ENCODE measurements at regions not wholly inside any gene's neighbourhood (a gene's known extent, or its start where the extent isn't known, plus 50 kb on each side); places are given as distances from the start of the nearest gene placed in this dataset.
A peak's percentile ranks its signal among the peaks of the same experiment; 100 is the strongest.

GRCh38 chr1:88141499-88142074 is 542.5 kb upstream of the PKN2 start:
- no peak for DNase-seq (ENCODE audit: low read depth in 2 of 2)

- DNase-seq (ENCODE audit: low read depth in 2 of 2), result no peak
These were observed 538.3 kb upstream of the PKN2 start for GRCh38 chr1:88145752-88146151.

DNA sequence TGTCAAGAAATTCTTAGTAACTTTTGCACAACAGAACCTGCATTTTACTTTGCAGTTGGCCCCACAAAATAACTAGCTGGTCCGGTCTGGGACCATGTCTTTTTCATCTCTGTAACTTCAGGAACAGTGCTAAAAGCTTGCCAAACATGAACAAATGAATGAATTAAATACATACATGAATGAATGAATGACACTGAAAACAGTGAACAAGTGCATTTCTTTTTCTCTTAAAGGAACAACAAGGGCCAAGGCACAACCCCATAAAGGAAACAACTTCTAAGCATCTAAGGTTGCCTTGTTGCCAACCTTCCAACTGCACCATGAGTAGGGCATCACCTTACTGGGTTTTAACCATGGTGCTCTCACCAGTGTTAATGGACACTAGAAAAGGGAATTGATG is 534.4 kb upstream of the PKN2 start:
- no peak for DNase-seq (ENCODE audit: low read depth in 2 of 2)

- no peak for DNase-seq (ENCODE audit: low read depth in 2 of 2)
These were observed 533.7 kb upstream of the PKN2 start for GRCh38 chr1:88150330-88150729.

GRCh38 chr1:88163187-88163586 is 520.9 kb upstream of the PKN2 start:
- DNase-seq (ENCODE audit: low read depth in 2 of 2), result no peak

DNA sequence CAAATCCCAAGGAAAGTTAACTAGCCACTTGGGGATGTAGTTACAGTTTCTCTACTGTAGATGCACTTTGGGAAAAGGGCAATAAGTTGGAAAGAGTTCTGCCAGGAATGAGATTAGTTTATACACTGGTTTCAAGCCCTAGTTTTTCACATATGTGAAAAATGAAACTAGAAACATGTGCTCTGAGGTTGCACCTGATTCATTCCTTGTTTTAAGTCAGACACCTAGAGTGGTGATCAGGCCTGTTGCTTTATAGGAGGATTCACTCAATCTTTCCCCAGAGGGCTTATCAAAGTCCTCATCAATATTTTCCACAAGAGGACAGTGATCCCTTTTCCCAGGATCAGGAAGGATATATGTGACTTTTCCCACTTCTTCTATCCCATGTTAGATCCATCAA is 515.9 kb upstream of the PKN2 start:
- DNase-seq (ENCODE audit: low read depth in 2 of 2), result no peak

GRCh38 chr1:88169139-88169538 is 514.9 kb upstream of the PKN2 start:
- DNase-seq (ENCODE audit: low read depth in 2 of 2), result no peak

GRCh38 chr1:88169939-88170338 is 514.1 kb upstream of the PKN2 start:
- no peak for DNase-seq (ENCODE audit: low read depth in 2 of 2)

DNA sequence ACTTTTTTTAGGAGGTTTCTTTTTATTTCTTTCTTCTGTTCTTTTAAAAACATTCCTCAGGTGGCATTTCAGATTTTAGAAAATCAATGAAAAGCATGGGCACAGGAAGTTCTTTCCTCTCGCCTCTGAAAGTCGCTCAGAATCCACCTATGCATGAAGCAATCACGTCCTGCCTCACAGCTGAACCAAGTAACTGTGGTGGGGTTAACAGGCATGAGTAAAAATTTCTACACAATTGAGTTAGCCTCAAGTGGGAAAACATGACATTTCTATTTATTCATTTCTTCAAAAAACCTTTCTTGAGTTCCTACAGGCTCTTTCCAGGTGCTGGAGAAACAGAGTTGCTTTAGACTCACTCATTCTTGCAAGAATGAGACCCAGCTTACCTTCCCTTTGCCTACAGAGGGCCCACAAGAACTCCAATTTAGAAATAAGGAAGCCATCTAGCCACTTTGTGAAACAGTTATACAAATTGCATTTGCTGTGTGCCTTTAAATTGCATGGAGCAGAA is 508.9 kb upstream of the PKN2 start:
- no peak for DNase-seq (ENCODE audit: low read depth in 2 of 2)

- DNase-seq (ENCODE audit: low read depth in 2 of 2), result no peak
These were observed 508.3 kb upstream of the PKN2 start for GRCh38 chr1:88175631-88176226.

DNA sequence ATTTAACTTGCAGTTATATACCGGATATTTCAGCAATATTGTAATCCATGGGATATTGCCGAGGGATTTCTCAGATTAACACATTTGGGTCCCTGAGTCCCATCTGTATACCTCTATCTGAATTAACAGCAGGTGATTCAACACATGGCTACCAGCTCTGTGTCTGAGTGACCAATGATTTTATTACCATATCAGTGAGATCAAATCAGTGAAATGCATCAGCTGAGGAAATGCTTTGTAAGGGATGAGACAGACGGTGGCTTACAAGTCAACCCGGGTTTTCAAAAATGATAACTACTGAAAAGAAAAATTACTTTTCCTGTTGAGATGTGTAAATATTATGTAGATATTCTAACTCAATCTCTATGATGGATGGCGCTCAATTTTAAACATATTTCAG is 504.1 kb upstream of the PKN2 start:
- DNase-seq (ENCODE audit: low read depth in 2 of 2), result no peak

DNA sequence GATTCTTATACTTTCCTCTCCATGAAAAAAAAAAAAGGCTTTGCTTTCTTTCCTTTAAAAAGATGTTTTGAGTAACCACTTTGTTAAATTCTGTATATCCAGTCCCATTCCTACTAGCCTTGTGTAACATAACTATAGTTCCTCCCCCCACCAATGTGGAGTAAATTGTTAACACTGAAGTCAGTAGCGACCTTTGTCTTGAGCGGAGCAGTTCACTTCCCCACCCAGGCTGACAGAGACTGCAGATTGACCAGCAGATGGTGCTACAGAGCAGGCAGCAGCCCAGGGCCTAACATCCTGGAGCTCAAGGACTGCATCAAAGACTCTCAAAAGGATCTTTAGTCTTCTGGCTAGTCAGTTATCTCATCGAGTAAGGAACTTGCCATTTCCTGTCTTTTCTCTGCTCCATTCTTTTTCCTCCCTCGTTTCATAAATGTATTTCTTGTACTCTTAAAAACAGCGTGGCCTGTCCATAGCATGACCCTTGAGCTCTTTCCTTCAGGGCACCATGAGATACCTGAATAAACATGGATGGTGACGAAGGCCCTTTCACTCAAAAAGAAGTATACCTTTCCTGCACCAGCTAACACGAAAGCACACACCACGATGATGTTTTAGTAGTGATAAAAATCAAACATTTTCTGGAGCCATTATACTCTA is 503.5 kb upstream of the PKN2 start:
- peak; percentile 7 to 10 for DNase-seq (ENCODE audit: low read depth in 2 of 2)

GRCh38 chr1:88186911-88187310 is 497.2 kb upstream of the PKN2 start:
- no peak for DNase-seq (ENCODE audit: low read depth in 2 of 2)

DNA sequence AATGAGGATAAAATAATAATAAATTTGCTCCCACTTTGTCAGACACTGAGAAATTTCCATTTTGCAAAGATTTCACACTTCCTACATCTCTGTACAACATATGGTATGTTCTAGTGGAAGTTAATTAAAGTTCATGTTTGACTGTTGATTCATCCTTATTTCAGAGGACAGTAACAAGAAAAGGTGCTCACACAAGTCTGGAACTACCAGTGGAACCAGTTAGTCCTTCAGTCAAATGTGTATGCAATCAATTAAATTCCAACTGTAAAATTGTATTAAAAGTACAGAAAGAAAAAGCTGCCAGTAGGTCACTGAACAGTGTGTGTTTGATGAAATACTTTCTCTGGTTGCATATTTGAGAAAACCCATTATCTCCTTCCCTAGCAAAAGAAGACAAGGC is 496.0 kb upstream of the PKN2 start:
- DNase-seq (ENCODE audit: low read depth in 2 of 2), result no peak

DNA sequence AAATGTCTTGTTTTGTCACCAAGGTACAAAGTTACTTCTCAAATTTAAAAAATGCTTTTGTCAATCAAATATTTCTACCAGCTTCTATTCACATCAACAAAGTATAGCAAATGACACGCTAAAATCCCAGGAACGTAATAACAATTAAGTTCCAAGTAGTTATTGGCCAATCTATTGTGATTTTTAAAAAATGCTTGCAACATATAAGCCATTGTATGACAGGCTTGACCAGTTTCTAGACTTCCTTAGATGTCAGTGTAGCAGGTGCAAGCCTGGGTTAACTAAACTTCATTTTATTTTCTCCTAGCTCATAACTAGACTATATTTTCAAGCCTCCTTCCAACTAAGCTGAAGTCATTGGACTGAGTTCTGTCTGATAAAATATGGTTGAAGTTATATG is 494.5 kb upstream of the PKN2 start:
- DNase-seq (ENCODE audit: low read depth in 2 of 2), result no peak

GRCh38 chr1:88191917-88192316 is 492.2 kb upstream of the PKN2 start:
- no peak for DNase-seq (ENCODE audit: low read depth in 2 of 2)

DNA sequence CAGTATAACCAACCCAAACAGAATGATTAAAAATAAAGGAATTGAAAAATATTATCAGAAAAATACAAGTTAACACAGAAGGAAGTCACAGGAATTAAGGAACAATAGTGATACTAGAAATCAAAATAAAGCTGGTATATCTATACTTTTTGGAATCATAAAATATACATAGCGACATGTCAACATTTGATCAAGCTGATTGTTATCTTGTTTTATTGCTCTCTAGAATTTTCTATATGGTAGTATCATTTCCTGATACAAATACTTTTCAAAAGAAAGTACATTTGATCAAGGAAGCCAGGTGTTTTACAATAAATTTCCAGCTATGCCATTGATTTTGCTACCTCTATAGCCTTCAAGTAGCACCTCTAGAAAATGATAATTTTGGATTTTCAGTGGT is 489.5 kb upstream of the PKN2 start:
- no peak for DNase-seq (ENCODE audit: low read depth in 2 of 2)

- DNase-seq (ENCODE audit: low read depth in 2 of 2), result no peak
These were observed 483.5 kb upstream of the PKN2 start for GRCh38 chr1:88200545-88200944.

DNA sequence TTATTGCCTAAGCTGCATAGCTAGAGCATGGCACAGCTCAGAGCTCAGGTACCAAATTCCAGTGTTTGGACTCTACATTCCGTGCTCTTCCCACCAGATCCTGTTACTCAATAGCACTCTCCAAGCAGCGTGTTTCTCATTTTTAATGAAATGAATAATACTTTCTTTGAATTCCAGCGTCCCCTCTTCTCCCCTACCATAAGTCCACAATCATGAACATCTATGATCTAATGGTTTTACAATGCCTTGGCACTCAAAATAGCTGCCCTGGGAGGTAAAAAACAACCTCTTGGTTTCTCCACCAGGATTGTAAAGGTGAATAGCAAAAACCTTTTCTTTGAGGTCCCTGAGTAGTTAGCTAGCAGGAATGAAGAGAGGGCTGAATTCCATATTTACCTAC is 480.0 kb upstream of the PKN2 start:
- no peak for DNase-seq (ENCODE audit: low read depth in 2 of 2)

- DNase-seq (ENCODE audit: low read depth in 2 of 2), result no peak
These were observed 479.4 kb upstream of the PKN2 start for GRCh38 chr1:88204612-88205167.

- no peak for DNase-seq (ENCODE audit: low read depth in 2 of 2)
These were observed 475.7 kb upstream of the PKN2 start for GRCh38 chr1:88208389-88208788.

DNA sequence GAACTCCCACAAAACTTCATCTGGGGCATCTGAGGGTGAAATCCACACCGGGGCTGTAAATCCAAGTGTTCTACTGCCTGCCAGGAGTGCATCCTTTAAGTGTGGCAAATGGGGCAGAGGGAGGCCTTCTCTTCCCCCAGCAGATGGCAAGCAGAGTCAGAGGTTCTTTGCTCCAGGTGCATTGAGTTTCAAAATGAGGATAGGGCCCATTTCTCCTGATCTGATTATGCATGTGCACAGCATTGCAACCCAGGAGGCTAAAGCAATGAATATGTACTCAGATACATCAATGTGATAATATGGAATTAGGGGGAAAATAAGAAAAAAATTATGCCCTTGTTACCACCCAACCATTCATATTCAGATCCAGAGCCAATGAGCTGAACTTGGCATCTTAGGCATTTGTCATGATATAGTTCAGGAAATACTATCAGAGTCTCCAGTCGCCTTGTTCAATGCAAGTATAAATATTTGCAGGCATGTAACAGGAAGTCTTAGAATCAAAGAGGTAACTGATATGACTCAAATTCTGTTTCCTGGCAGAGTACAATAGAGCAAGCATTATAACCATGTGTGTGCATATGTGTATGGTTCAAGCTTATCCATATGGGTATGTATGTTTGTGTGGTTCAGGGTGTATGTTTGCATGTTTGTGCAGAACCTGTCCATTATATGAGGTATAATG is 473.8 kb upstream of the PKN2 start:
- no peak for DNase-seq (ENCODE audit: low read depth in 2 of 2)

GRCh38 chr1:88216441-88216840 is 467.6 kb upstream of the PKN2 start:
- DNase-seq (ENCODE audit: low read depth in 2 of 2), result no peak

Data from stimulated activated CD4-positive, alpha-beta T cell treated with anti-CD3 and anti-CD28 coated beads, Interleukin-1b, Interleukin-23, amount 100 ng/mL, for 1 hour (primary cell).